T-cell (primary cell): ENCODE measurements at regions not wholly inside any gene's neighbourhood (a gene's known extent, or its start where the extent isn't known, plus 50 kb on each side); places are given as distances from the start of the nearest gene placed in this dataset.

Experiments
- ATAC-seq, 4 experiments: fragments of 200-7000 bp in 3 of 4; fragments of 150-1000 bp in 1 of 4; cut with Tn5 transposase; replicated peaks in 1 of 4; 1 replicate in 3 of 4; 2 replicates in 1 of 4; pipeline ENCODE4 v1.10.0; 2021; ENCODE audit warnings: moderate library complexity in 3 of 4, mild to moderate bottlenecking in 2 of 4, moderate number of reproducible peaks in 1 of 4
- CTCF ChIA-PET, 2 donors: fragments of 300-600 bp; sonication (Branson Sonifier 250); formaldehyde crosslinking; loops; one replicate each; lab custom pipeline; 2022; ENCODE audit warnings: antibody characterized with exemption in 2 of 2; lab: Charles Lee
- POLR2A ChIA-PET, 2 donors: fragments of 300-600 bp; sonication (Branson Sonifier 250); formaldehyde crosslinking; loops; one replicate each; lab custom pipeline; 2022; ENCODE audit warnings: antibody characterized with exemption in 2 of 2; lab: Charles Lee
- DNase-seq, 35 experiments: peaks; one replicate each; pipeline versions ENCODE4 v3.0.0 to v3.0.0-alpha.2; 2013 to 2023
- H3K27ac ChIP-seq: one replicate; pipeline ENCODE4 v1.5.1; 2013; ENCODE audit warnings: low read length
- H3K27me3 ChIP-seq, 2 experiments: replicated peaks in 1 of 2; 1 replicate in 1 of 2; 2 replicates in 1 of 2; pipeline versions ENCODE4 v1.6.1 to v1.7.0; 2013; ENCODE audit warnings: low read length in 1 of 2, mixed read lengths in 1 of 2; ENCODE audit not compliant: control insufficient read depth in 2 of 2, insufficient read depth in 2 of 2; ENCODE audit errors: extremely low read depth in 1 of 2
- H3K36me3 ChIP-seq, 2 donors: 1 replicate in 1 of 2; 2 replicates in 1 of 2; pipeline versions ENCODE4 v1.6.1 to v1.7.0; 2013; ENCODE audit warnings: low read length in 1 of 2; ENCODE audit not compliant: control insufficient read depth in 2 of 2, insufficient read depth in 1 of 2; ENCODE audit errors: extremely low read depth in 1 of 2
- H3K4me1 ChIP-seq, 2 experiments: 1 replicate in 1 of 2; 2 replicates in 1 of 2; pipeline versions ENCODE4 v1.6.1 to v1.7.0; 2013; ENCODE audit warnings: low read length in 2 of 2, mixed read lengths in 1 of 2; ENCODE audit not compliant: insufficient read depth in 2 of 2, control insufficient read depth in 1 of 2; ENCODE audit errors: extremely low read depth in 1 of 2
- H3K4me3 ChIP-seq, 2 donors: 1 replicate in 1 of 2; 2 replicates in 1 of 2; pipeline versions ENCODE4 v1.5.1 to v1.7.0; 2013; ENCODE audit warnings: mild to moderate bottlenecking in 2 of 2, low read length in 1 of 2, moderate library complexity in 1 of 2; ENCODE audit not compliant: control insufficient read depth in 1 of 2; ENCODE audit errors: extremely low read depth in 1 of 2
- H3K9me3 ChIP-seq: 2 replicates; pipeline ENCODE4 v1.7.0; 2013
- H3K27ac Mint-ChIP-seq, 2 donors: one replicate each; pipeline ENCODE4 v1.8.0; 2020 to 2021; ENCODE audit warnings: mild to moderate bottlenecking in 2 of 2, mixed read lengths in 2 of 2
- H3K27me3 Mint-ChIP-seq, 2 donors: one replicate each; pipeline ENCODE4 v1.8.0; 2021 to 2022; ENCODE audit warnings: mixed read lengths in 2 of 2
- H3K36me3 Mint-ChIP-seq: one replicate; pipeline ENCODE4 v1.8.0; 2021; ENCODE audit warnings: mixed read lengths
- H3K4me1 Mint-ChIP-seq, 3 donors: one replicate each; pipeline ENCODE4 v1.8.0; 2020 to 2022; ENCODE audit warnings: mixed read lengths in 3 of 3, mild to moderate bottlenecking in 1 of 3
- H3K4me3 Mint-ChIP-seq, 3 donors: one replicate each; pipeline ENCODE4 v1.8.0; 2020 to 2022; ENCODE audit warnings: mild to moderate bottlenecking in 3 of 3, mixed read lengths in 3 of 3, moderate library complexity in 3 of 3
- H3K9me3 Mint-ChIP-seq, 3 donors: one replicate each; pipeline ENCODE4 v1.8.0; 2020 to 2022; ENCODE audit warnings: mixed read lengths in 3 of 3
- WGBS: methylation state at CpG from one replicate; pipeline ENCODE4 v1.1.5; 2013; ENCODE audit warnings: missing lambda C conversion rate; ENCODE audit not compliant: insufficient coverage; 5-methylcytosine and 5-hydroxymethylcytosine counted together

DNA sequence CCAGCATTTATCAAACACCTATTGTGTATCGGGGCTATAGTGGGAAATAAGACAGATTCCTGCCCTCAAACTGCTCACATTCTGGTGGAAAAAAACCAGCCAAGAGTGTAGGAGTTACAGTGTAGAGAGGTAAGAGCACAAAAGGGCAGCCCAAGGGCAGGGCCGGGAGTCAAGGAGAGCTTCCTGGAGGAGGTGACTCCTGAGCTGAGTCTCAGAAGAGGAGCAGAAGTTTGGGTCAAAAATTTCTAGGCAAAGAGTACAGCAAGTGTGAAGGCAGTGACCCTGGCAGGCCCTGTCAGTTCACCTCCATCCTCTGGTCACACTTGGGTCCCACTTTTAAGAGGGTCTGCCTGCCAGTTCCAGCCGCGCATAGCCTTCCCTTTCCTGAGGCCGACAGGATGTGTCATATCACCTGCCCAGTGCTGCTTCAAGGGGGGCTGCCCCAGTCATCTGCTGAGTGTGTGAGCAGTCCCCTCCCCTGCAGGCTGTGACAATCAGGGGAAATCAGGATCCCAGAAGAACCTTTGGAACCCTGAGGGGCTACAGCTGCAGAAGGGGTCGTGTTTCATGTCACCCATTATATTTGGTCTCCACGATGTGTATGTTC is 118.4 kb downstream of the GLI2 start:
- no peak overlapping the region for H3K4me3 ChIP-seq
- Mint-ChIP-seq H3K27ac (no peak overlapping the region), H3K9me3 (peaks cover 0 to 13% (median 7%) of the 10 kb centered on the region in 3 donors), H3K4me1 (no peaks in the 10 kb centered on the region), H3K36me3 (no peaks in the 10 kb centered on the region), H3K4me3 (no peak overlapping the region), H3K27me3 (peaks cover 0 to 4% of the 10 kb centered on the region in 2 donors)
- H3K9me3 ChIP-seq, result no peaks in the 10 kb centered on the region
- 54% methylated on average over 5 of the region's 7 CpGs for WGBS
- ATAC-seq (no peak), DNase-seq (no peak)
- H3K27me3 ChIP-seq, result peaks cover 0 to 6% of the 10 kb centered on the region in 2 experiments
- H3K36me3 ChIP-seq, result no peaks in the 10 kb centered on the region
- H3K4me1 ChIP-seq, result no peaks in the 10 kb centered on the region
- POLR2A ChIA-PET, result no interaction called here
- CTCF ChIA-PET, result no interaction called here
- no peak overlapping the region for H3K27ac ChIP-seq

DNA sequence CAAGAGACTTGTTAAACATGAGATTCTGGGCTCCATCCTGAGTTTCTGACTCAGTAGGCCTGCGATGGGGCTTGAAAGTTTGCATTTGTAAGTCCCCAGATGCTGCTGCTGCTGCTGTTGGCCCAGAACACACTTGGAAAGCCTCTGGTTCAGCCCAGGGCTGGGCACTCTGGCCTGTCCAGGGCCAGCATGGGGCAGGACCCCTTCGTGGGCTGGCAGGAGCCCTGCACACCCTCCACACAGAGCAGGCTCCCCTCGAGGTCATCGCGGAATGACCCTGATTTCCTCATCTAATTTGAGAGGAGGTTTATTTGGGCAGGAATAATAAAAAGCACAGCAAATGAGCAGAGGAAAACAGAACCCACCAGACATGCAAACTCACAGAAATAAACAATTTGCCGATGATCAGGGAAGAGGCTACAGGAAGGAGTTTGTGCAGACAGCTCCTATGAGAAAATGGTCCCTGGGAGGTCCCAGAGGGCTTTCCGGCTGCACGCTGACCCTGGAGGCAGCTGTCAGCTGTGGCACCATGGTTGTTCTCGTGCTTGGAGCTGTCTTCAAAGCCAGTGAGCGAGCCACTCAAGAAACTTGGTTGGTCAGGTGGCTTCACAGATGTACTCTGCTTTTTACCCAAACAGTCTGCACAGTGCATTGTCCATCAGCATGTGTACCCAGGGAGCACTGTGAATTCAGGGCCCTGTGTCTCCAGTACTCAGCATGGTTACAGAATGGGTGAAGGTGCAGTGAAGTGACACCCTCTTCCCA is 119.3 kb downstream of the GLI2 start:
- Histone ChIP-seq H3K9me3 (no peaks in the 10 kb centered on the region), H3K36me3 (no peaks in the 10 kb centered on the region), H3K27ac (no peak overlapping the region), H3K4me3 (no peak overlapping the region), H3K4me1 (no peaks in the 10 kb centered on the region), H3K27me3 (peaks cover 0 to 6% of the 10 kb centered on the region in 2 experiments)
- CTCF ChIA-PET, result no interaction called here
- Mint-ChIP-seq H3K9me3 (peaks cover 0 to 4% (median under 1%) of the 10 kb centered on the region in 3 donors), H3K27me3 (peaks cover 0 to 4% of the 10 kb centered on the region in 2 donors), H3K27ac (no peak overlapping the region), H3K36me3 (no peaks in the 10 kb centered on the region), H3K4me1 (no peaks in the 10 kb centered on the region), H3K4me3 (no peak overlapping the region)
- ATAC-seq (no peak), DNase-seq (no peak)
- POLR2A ChIA-PET, result no interaction called here
- WGBS, result 79% methylated on average over 5 of the region's 10 CpGs

DNA sequence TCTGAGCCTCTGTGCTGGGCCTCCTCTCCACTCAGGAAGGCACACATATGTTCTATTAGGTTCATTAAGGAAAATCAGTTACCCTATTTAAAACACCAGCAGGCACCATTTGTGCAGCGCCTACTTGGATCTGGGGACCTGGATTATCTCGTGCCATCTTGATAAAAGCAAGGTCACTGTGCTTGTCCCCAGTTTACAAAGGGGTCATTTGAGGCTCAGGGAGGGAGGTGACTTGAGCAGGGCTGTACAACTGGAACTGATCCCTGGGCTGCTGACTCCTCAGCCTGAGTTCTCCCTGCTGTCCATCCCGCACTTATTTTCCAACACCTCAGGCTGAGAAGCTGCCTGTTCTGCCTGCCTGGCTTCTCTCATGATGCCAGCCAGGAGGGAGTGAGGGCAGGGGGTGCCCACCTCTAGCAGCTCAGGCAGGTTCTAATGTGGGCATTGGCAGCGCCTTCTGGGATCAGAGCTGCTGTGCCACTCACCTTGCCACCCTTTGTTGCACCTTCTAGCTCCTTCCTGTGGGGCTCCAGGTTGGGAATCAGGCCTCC is 120.3 kb downstream of the GLI2 start:
- no peaks in the 10 kb centered on the region for H3K4me1 ChIP-seq
- Mint-ChIP-seq H3K4me3 (no peak overlapping the region), H3K4me1 (no peaks in the 10 kb centered on the region), H3K27ac (no peak overlapping the region), H3K27me3 (peaks cover 0 to 4% of the 10 kb centered on the region in 2 donors), H3K9me3 (no peaks in the 10 kb centered on the region), H3K36me3 (no peaks in the 10 kb centered on the region)
- CTCF ChIA-PET, result no interaction called here
- DNase-seq (no peak), ATAC-seq (no peak)
- H3K27me3 ChIP-seq, result peaks cover 0 to 6% of the 10 kb centered on the region in 2 experiments
- no peak overlapping the region for H3K27ac ChIP-seq
- 75% methylated on average over 1 of the region's 4 CpGs for WGBS
- POLR2A ChIA-PET, result no interaction called here
- H3K36me3 ChIP-seq, result no peaks in the 10 kb centered on the region
- H3K9me3 ChIP-seq, result no peaks in the 10 kb centered on the region
- H3K4me3 ChIP-seq, result no peak overlapping the region

DNA sequence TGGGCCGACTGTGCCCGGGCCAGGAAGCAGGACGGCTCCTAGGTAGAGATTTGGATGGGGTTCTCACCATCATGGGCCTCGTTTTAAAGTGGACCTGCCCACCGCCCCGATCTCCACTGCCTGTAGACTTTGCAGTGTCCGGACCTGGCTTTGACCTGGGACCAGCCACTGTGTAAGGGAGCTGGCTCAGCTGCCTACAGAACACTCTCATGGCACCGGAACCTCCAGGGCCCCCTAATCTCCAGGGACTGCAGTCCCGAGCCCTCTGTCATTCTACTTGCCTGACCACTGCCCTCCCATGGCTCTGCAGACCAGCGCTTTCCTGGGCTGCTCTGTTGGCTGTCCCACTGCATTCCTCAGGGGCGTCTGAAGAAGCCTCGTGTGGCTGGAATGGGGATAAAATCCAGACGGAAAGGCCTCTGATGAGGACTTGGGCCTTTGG is 120.8 kb downstream of the GLI2 start:
- ChIA-PET CTCF (no interaction called here), POLR2A (interaction anchor here in 1 of 2 donors (0.6 kb wide), 1 partner anchor 25 kb away, joined by 4 read pairs; no protein-coding TSS in a partner anchor)
- no peaks in the 10 kb centered on the region for H3K9me3 ChIP-seq
- Mint-ChIP-seq H3K4me3 (no peak overlapping the region), H3K27me3 (peaks cover 0 to 4% of the 10 kb centered on the region in 2 donors), H3K27ac (no peak overlapping the region), H3K9me3 (no peaks in the 10 kb centered on the region), H3K36me3 (no peaks in the 10 kb centered on the region), H3K4me1 (no peaks in the 10 kb centered on the region)
- DNase-seq, result no peak
- no peaks in the 10 kb centered on the region for H3K4me1 ChIP-seq
- no peaks in the 10 kb centered on the region for H3K36me3 ChIP-seq
- no peak for ATAC-seq
- H3K4me3 ChIP-seq, result no peak overlapping the region
- H3K27me3 ChIP-seq, result peaks cover 0 to 6% of the 10 kb centered on the region in 2 experiments
- 85% methylated on average over 10 of the region's 13 CpGs for WGBS
- H3K27ac ChIP-seq, result no peak overlapping the region

DNA sequence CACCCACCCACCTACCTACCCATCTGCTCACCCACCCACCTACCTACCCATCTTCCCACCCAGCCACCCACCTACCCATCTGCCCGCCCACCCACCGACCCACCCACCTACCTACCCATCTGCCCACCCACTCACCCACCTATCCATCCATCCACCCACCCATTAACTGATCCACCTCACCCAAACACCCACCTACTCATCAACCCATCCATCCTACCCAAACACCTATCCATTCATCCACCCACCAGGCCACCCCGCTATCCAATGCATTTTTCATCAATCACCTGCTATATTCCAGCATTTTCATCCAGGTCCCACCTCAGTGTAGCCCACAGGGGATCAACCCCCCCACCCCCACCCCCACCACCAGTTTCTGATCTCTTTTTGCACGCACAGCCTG is 121.8 kb downstream of the GLI2 start:
- peaks cover 0 to 5% of the 10 kb centered on the region in 2 experiments for H3K27me3 ChIP-seq
- H3K9me3 ChIP-seq, result no peaks in the 10 kb centered on the region
- H3K4me3 Mint-ChIP-seq, result no peak overlapping the region
- no peak for DNase-seq
- H3K9me3 Mint-ChIP-seq, result no peaks in the 10 kb centered on the region
- WGBS, result 78% methylated on average over 1 of the region's 4 CpGs
- H3K27me3 Mint-ChIP-seq, result peaks cover 0 to 4% of the 10 kb centered on the region in 2 donors
- no peak overlapping the region for H3K27ac ChIP-seq
- H3K36me3 ChIP-seq, result no peaks in the 10 kb centered on the region
- no peak for ATAC-seq
- POLR2A ChIA-PET, result no interaction called here
- no peak overlapping the region for H3K27ac Mint-ChIP-seq
- H3K4me1 ChIP-seq, result no peaks in the 10 kb centered on the region
- no peaks in the 10 kb centered on the region for H3K4me1 Mint-ChIP-seq
- CTCF ChIA-PET, result no interaction called here
- H3K4me3 ChIP-seq, result no peak overlapping the region
- H3K36me3 Mint-ChIP-seq, result no peaks in the 10 kb centered on the region

DNA sequence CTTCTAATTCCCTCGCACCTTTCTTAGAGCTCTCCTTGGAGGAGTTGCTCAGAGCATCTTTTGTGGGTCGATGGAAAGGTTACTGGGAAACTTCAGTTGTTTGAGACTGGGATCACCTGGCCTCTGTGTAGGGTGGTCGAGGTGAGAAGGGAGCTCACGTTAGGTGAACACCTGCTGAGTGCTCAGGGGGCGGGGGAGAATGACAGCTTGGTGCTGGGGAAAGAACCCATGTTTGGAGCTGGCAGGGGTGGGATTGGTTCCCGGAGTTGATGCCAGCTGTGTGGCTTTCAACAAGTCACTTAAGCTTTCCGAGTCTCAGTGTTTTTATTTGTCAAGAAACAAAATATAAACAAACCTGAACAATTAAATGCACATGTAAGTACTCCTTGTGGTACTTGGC is 122.3 kb downstream of the GLI2 start:
- no peaks in the 10 kb centered on the region for H3K4me1 ChIP-seq
- no peak overlapping the region for H3K27ac ChIP-seq
- no peaks in the 10 kb centered on the region for H3K9me3 Mint-ChIP-seq
- H3K4me3 Mint-ChIP-seq, result no peak overlapping the region
- peaks cover 0 to 7% of the 10 kb centered on the region in 2 experiments for H3K27me3 ChIP-seq
- CTCF ChIA-PET, result no interaction called here
- H3K27me3 Mint-ChIP-seq, result peaks cover 0 to 4% of the 10 kb centered on the region in 2 donors
- POLR2A ChIA-PET, result no interaction called here
- no peaks in the 10 kb centered on the region for H3K9me3 ChIP-seq
- H3K27ac Mint-ChIP-seq, result no peak overlapping the region
- no peaks in the 10 kb centered on the region for H3K36me3 Mint-ChIP-seq
- DNase-seq (no peak), ATAC-seq (no peak)
- no peaks in the 10 kb centered on the region for H3K36me3 ChIP-seq
- no peak overlapping the region for H3K4me3 ChIP-seq
- 75% methylated on average over 4 of the region's 7 CpGs for WGBS
- no peaks in the 10 kb centered on the region for H3K4me1 Mint-ChIP-seq
